H4 (cell line): ENCODE measurements at regions not wholly inside any gene's neighbourhood (a gene's known extent, or its start where the extent isn't known, plus 50 kb on each side); places are given as distances from the start of the nearest gene placed in this dataset.
A peak's percentile ranks its signal among the peaks of the same experiment; 100 is the strongest.

Source experiments
- DNase-seq: peaks from one replicate; pipeline ENCODE4 v3.0.0-alpha.2; 2015; ENCODE audit warnings: low spot score

- no peak for DNase-seq
These were observed 58.4 kb downstream of the ARL4C start for GRCh38 chr2:234438305-234438977.

GRCh38 chr2:234437642-234438304 is 59.1 kb downstream of the ARL4C start:
- DNase-seq = no peak

- no peak for DNase-seq
These were observed 60.4 kb downstream of the ARL4C start for GRCh38 chr2:234436482-234436837.

- no peak for DNase-seq
These were observed 60.9 kb downstream of the ARL4C start for GRCh38 chr2:234435836-234436481.

- DNase-seq = no peak
These were observed 63.7 kb downstream of the ARL4C start for GRCh38 chr2:234433201-234433600.

- no peak for DNase-seq
These were observed 66.0 kb downstream of the ARL4C start for GRCh38 chr2:234430871-234431270.

GRCh38 chr2:234429265-234429664 is 67.6 kb downstream of the ARL4C start:
- DNase-seq = no peak

- DNase-seq = peak; percentile 64
These were observed 69.5 kb downstream of the ARL4C start for GRCh38 chr2:234427081-234428061.

GRCh38 chr2:234426616-234427015 is 70.3 kb downstream of the ARL4C start:
- no peak for DNase-seq

GRCh38 chr2:234425639-234426603 is 71.0 kb downstream of the ARL4C start:
- DNase-seq = no peak

GRCh38 chr2:234423884-234424283 is 73.0 kb downstream of the ARL4C start:
- no peak for DNase-seq

- no peak for DNase-seq
These were observed 73.9 kb downstream of the ARL4C start for GRCh38 chr2:234422981-234423431.

GRCh38 chr2:234422273-234422732 is 74.6 kb downstream of the ARL4C start:
- peak; percentile 47 for DNase-seq

- DNase-seq = no peak
These were observed 76.5 kb downstream of the ARL4C start for GRCh38 chr2:234420408-234420807.

GRCh38 chr2:234419726-234420125 is 77.2 kb downstream of the ARL4C start:
- no peak for DNase-seq

- DNase-seq = no peak
These were observed 81.2 kb downstream of the ARL4C start for GRCh38 chr2:234415706-234416105.

GRCh38 chr2:234414596-234414995 is 82.3 kb downstream of the ARL4C start:
- DNase-seq = no peak

- DNase-seq = peak; percentile 30
These were observed 84.2 kb downstream of the ARL4C start for GRCh38 chr2:234412726-234413125.

- no peak for DNase-seq
These were observed 85.1 kb downstream of the ARL4C start for GRCh38 chr2:234411793-234412192.

GRCh38 chr2:234410526-234410925 is 86.4 kb downstream of the ARL4C start:
- DNase-seq = no peak

GRCh38 chr2:234409590-234409989 is 87.3 kb downstream of the ARL4C start:
- no peak for DNase-seq
